ENCODE measurements at regions not wholly inside any gene's neighbourhood (a gene's known extent, or its start where the extent isn't known, plus 50 kb on each side); places are given as distances from the start of the nearest gene placed in this dataset.

- DNase-seq (ENCODE audit: insufficient read length, low spot score) (no peak), FAIRE-seq (no peak)
- TF ChIP-seq CTCF (IDR thresholded peaks at IDR 0.05; ENCODE audit: insufficient read depth, missing control alignments): no peak
These were observed 312.4 kb downstream of the RPAP3 start for GRCh38 chr12:47393403-47393790.

GRCh38 chr12:47391566-47391965 lies 311.8 kb upstream of the AMIGO2 start:
- no peak for DNase-seq (ENCODE audit: insufficient read length, low spot score)
- FAIRE-seq: no peak
- TF ChIP-seq CTCF (IDR thresholded peaks at IDR 0.05; ENCODE audit: insufficient read depth, missing control alignments): no peak

GRCh38 chr12:47388712-47389111 lies 309.0 kb upstream of the AMIGO2 start:
- TF ChIP-seq CTCF (IDR thresholded peaks at IDR 0.05; ENCODE audit: insufficient read depth, missing control alignments): no peak
- no peak for DNase-seq (ENCODE audit: insufficient read length, low spot score)
- FAIRE-seq: no peak

GRCh38 chr12:47387994-47388393 lies 308.2 kb upstream of the AMIGO2 start:
- TF ChIP-seq CTCF (IDR thresholded peaks at IDR 0.05; ENCODE audit: insufficient read depth, missing control alignments): no peak
- no peak for DNase-seq (ENCODE audit: insufficient read length, low spot score)
- FAIRE-seq: no peak

- TF ChIP-seq CTCF (IDR thresholded peaks at IDR 0.05; ENCODE audit: insufficient read depth, missing control alignments): no peak
- FAIRE-seq: no peak
These were observed 305.9 kb upstream of the AMIGO2 start for GRCh38 chr12:47385653-47386052.

GRCh38 chr12:47383942-47384341 lies 304.2 kb upstream of the AMIGO2 start:
- no peak for TF ChIP-seq CTCF (IDR thresholded peaks at IDR 0.05; ENCODE audit: insufficient read depth, missing control alignments)
- DNase-seq (ENCODE audit: insufficient read length, low spot score) (no peak), FAIRE-seq (no peak)

More at GRCh38 chr12:47385653-47386052, 305.9 kb upstream of the AMIGO2 start:
- no peak for DNase-seq (ENCODE audit: insufficient read length, low spot score)

GRCh38 chr12:47382305-47382704 lies 302.5 kb upstream of the AMIGO2 start:
- DNase-seq (ENCODE audit: insufficient read length, low spot score): no peak
- FAIRE-seq: no peak

More at GRCh38 chr12:47382305-47382704, 302.5 kb upstream of the AMIGO2 start:
- TF ChIP-seq CTCF (IDR thresholded peaks at IDR 0.05; ENCODE audit: insufficient read depth, missing control alignments): no peak

Data from D721Med (cell line).